CD4-positive, alpha-beta T cell treated with Interleukin-17A for 4 hours (primary cell): ENCODE measurements at regions not wholly inside any gene's neighbourhood (a gene's known extent, or its start where the extent isn't known, plus 50 kb on each side); places are given as distances from the start of the nearest gene placed in this dataset.
"Not testable (repeated sequence)": the region's sequence is repeated elsewhere in the genome, so short reads cannot be mapped to it uniquely, and the experiment has no call there.

Source experiments
- DNase-seq: peaks from one replicate; pipeline ENCODE4 v3.0.0-alpha.2; 2020; ENCODE audit warnings: mixed read lengths

- DNase-seq = no peak
These were observed 114.7 kb upstream of the OTUD4 start for GRCh38 chr4:145295122-145295521.

- no peak for DNase-seq
These were observed 113.3 kb upstream of the OTUD4 start for GRCh38 chr4:145293658-145294057.

DNA sequence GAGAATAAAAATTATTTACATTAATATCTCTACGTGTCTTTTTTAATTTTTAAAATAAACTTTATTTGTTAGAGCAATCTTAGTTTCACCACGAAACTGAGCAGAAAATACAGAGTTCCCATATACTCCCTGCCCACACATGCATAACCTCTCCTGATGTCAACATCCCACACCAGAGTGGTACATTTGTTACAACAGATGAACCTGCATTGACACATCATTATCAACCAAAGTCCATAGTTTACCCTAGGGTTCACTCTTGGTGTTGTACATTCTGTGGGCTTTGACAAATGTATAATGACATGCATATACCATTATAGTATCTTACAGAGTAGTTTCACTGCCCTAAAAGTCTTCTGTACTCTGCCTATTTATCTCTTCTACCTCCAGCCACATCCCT, 110.6 kb upstream of the OTUD4 start:
- no peak for DNase-seq

DNA sequence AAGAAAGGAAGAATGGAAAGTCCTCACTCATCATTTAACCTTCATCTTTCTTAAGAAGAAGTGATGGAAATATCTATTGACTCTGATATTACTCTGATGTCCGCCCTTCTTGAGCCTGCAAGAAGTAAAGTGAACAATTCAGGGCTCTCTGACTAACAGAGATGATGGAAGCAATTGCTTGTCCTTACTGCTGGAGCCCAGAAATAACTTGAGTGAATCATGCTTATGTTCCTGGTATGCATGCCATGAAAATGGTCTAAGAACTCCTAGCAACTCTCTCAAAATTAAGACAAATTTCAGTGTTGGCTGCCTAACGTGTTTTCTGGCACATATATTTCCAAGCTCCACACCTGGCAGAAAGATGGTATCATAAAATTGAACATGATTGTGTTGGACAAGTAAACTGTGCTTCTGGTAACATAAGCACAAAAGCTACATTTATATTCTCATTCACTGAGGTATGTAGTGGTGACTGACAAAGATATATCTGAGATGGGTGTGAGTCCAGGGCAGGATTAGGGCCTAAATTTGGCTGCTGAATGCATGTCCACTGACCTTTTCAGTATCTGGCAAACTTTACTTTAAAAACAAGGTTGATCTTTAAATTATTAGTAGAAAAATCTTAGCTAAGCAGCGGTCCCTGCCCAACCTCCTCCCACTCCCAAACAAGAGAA, 109.2 kb upstream of the OTUD4 start:
- DNase-seq = no peak

- DNase-seq = no peak
These were observed 107.0 kb upstream of the OTUD4 start for GRCh38 chr4:145287351-145287750.

DNA sequence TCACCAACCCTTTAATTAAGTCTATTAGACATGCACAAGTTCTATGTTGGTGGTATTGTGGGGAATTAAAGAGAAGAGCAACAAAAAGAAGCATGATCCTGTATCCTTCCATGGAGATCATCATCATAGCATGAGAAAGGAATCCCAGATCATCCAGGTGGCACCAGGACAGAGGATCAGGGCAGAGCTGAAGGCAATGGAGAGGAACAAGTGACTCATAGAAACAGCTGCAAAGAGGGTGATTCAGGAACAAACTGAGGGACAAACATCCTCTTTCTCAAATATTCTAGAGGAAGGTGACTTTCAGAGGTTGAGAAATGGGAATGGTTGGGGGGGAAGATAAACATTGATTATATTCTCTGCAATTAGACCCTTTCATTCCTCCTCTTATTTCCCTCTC, 105.5 kb upstream of the OTUD4 start:
- no peak for DNase-seq

GRCh38 chr4:145283909-145284308, 103.5 kb upstream of the OTUD4 start:
- no peak for DNase-seq

- no peak for DNase-seq
These were observed 101.6 kb upstream of the OTUD4 start for GRCh38 chr4:145281951-145282350.

GRCh38 chr4:145281224-145281623, 100.8 kb upstream of the OTUD4 start:
- no peak for DNase-seq

- no peak for DNase-seq
These were observed 100.2 kb upstream of the OTUD4 start for GRCh38 chr4:145280541-145280940.

GRCh38 chr4:145279122-145279960, 99.0 kb upstream of the OTUD4 start:
- no peak for DNase-seq

DNA sequence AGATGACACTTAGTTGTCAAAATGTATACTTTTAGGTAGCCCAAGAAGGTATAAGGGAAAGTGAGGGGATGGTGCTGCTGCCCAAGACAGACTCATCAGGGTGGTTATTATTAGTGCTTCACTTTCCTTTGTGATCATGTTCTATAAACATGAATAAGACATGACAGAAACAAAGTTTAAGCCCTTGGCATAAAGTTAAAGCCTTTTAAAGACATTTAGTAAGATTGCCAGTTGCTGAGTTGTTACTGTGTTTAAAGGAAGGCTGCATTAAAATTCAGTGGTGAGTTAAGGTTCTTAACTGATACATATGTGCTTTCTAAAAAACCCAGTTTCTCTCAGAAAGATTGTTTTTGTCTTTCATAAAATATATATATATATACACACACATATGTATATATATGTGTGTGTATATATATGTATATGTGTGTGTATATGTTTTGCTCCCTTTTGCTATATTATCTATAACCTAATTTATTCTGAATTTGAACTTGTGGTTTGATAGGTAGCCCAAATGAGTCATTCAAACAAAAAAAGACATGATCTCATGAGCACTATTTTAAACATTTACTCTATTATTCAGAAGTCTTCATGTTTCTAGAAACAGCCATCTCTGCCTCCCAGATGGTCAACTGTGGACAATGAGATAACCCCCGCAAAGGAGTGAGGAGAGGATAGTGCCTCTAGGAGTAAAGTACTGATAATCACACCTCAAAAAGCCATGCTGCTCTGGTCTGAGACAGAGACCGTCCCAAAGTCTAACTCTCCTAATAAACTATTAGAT, 98.1 kb upstream of the OTUD4 start:
- no peak for DNase-seq

GRCh38 chr4:145277011-145277410, 96.6 kb upstream of the OTUD4 start:
- no peak for DNase-seq

DNA sequence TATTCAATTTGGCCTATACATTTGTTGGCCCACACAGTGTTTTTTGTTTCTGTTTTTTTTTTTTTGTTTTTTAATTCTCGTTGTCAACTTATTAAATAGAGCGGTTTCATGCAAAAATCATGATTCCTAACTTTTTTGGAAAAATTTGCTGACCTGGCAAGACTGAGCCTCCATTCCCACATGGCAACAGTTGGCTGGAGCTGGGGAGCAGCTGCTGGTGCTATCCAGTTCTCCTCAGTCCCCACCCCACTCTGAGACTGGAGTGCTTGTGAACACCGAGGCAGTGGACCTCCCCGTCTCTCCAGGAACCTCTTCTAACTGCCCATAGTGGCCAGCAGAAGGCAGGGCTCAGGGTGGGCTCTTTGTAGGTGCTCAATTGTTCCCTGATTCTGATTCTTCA, 95.7 kb upstream of the OTUD4 start:
- DNase-seq = no peak

GRCh38 chr4:145271194-145271593, 90.8 kb upstream of the OTUD4 start:
- no peak for DNase-seq

- no peak for DNase-seq
These were observed 86.5 kb upstream of the OTUD4 start for GRCh38 chr4:145266881-145267280.

GRCh38 chr4:145260091-145260490, 79.7 kb upstream of the OTUD4 start:
- DNase-seq = no peak

- DNase-seq = not testable (repeated sequence)
These were observed 74.9 kb upstream of the OTUD4 start for GRCh38 chr4:145255311-145255710.

DNA sequence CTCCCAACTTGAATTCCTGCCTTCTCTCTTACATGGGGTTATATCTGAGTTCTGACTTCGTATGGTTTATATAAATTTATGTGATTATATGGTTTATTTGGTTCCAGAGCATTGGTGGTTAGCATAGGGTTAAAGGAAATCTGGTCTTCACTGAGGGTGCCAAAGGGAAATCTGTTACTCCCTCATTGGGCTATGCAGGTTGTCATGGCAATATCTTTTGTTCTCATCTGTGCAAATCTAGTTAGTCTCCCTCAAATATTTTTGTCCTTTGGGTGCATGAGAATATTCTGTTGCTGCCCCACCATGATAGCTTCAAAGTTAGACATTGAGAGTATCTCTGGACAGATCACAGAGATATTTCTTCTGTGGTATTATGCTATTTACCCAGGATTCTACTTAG, 71.8 kb upstream of the OTUD4 start:
- DNase-seq = no peak

GRCh38 chr4:145251391-145251790, 71.0 kb upstream of the OTUD4 start:
- DNase-seq = no peak

DNA sequence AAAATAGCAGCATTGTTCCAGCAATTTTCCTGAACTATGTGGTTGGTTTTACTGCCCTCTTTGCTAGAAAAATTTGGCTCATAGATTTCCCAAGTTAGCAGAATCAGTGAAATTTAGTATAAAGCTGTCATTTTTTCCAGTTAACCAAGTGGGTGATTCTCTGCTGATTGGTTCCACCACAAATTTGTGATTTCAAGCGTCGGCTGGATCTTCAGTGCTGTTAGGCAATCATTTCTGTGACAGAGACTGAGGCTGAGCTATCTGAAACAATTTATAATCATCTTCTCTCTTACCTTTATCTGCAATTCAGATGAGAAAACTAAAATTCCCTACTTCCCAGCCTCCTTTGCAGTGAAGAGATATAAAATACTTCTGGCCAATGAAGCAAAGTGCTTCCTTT, 68.6 kb upstream of the OTUD4 start:
- DNase-seq = no peak

DNA sequence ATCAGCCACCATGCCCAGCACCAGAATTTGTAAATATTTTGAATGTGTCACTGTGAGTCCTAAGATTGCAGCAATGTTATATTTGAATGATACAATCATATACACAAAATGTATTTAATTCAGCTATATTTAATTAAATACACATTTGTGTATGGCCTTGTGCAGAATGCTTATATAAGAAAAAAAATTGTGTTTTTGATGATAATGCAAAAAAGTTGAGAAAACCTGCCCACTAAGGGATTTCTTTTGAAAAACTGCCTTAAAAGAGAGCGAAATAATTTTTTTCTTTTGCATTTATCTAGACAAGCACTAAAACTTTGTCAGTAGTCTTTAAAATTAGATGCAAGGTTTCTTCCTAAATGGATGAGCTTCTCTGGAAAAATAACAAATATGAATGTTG, 68.1 kb upstream of the OTUD4 start:
- no peak for DNase-seq

DNA sequence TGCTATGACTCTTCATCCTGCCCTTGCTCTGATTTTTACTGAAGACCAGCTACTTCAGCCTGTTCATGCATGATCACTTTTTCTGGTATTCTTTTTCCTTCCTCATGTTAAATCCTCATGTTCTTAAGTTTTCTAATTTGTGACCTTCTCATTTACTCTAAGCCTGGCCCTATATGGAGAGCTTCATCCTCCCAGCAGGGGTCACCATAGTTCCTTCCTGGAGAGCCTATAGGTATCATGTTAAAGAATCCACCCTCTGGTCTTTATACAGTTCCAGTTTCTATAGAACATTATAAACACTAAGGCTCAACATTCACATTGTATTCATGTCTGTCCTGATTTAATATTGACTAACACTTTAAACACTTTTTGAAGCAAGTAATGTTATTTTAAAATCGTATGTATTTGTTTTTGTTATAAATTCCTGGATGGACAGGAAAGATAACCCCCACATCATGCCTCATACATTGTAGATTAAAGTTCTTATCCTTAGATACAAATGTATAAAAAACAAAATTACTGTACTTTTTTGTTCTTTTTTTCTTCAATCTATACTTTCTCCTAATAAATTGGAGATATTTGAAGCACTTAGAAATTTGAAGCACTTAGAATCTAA, 53.8 kb upstream of the OTUD4 start:
- DNase-seq = peak; percentile 63
